Gastroesophageal sphincter (tissue), 4 donors: ENCODE measurements at regions not wholly inside any gene's neighbourhood (a gene's known extent, or its start where the extent isn't known, plus 50 kb on each side); places are given as distances from the start of the nearest gene placed in this dataset.

Experiments used
- ATAC-seq: fragments of 150-250 bp; one replicate; pipeline ENCODE4 v1.9.1; 2016; ENCODE audit warnings: mild to moderate bottlenecking, moderate library complexity
- H3K27ac ChIP-seq, 4 donors: fragments of 200-600 bp; sonication (generic) in 3 of 4; 1 replicate in 3 of 4; 2 replicates in 1 of 4; pipeline ENCODE4 v1.5.1; 2016 to 2019
- H3K27me3 ChIP-seq: fragments of 200-600 bp; sonication (generic); one replicate; pipeline ENCODE4 v1.5.1; 2019
- H3K36me3 ChIP-seq, 2 donors: fragments of 200-600 bp; sonication (generic); one replicate each; pipeline ENCODE4 v1.5.1; 2019; ENCODE audit warnings: control low read depth in 1 of 2
- H3K4me1 ChIP-seq, 3 donors: fragments of 200-600 bp; sonication (generic); 1 replicate in 2 of 3; 2 replicates in 1 of 3; pipeline ENCODE4 v1.5.1; 2016 to 2019; ENCODE audit warnings: control low read depth in 2 of 3
- H3K4me3 ChIP-seq, 2 donors: fragments of 200-600 bp; sonication (generic); one replicate each; pipeline ENCODE4 v1.5.1; 2019; ENCODE audit warnings: mild to moderate bottlenecking in 1 of 2, moderate library complexity in 1 of 2
- H3K9me3 ChIP-seq, 3 donors: fragments of 200-600 bp; sonication (generic); one replicate each; pipeline ENCODE4 v1.5.1; 2017 to 2019; ENCODE audit warnings: control low read depth in 2 of 3
- CTCF ChIP-seq, 4 experiments: fragments of 200-600 bp in 2 of 4; fragments of 450-650 bp in 2 of 4; sonication (generic) in 1 of 4; IDR thresholded peaks; one replicate each; pipeline ENCODE4 v1.5.1; 2017 to 2019; ENCODE audit warnings: antibody characterized with exemption in 4 of 4, mild to moderate bottlenecking in 2 of 4, moderate library complexity in 2 of 4
- EP300 ChIP-seq: sonication (generic); formaldehyde crosslinking; IDR thresholded peaks from one replicate; pipeline ENCODE4 v1.6.1; 2017; ENCODE audit warnings: antibody characterized with exemption, mild to moderate bottlenecking
- POLR2A ChIP-seq, 2 donors: fragments of 450-650 bp; IDR thresholded peaks; one replicate each; pipeline ENCODE4 v1.6.1; 2017; ENCODE audit warnings: antibody characterized with exemption in 2 of 2, mild to moderate bottlenecking in 2 of 2, moderate library complexity in 1 of 2
- POLR2AphosphoS5 ChIP-seq: sonication (generic); formaldehyde crosslinking; IDR thresholded peaks from one replicate; pipeline ENCODE4 v1.6.1; 2017; ENCODE audit warnings: antibody characterized with exemption
- WGBS, 2 donors: methylation state at CpG; one replicate each; pipeline ENCODE4 v1.1.5; 2018; ENCODE audit warnings: low coverage in 1 of 2; 5-methylcytosine and 5-hydroxymethylcytosine counted together

GRCh38 chr3:6179761-6180160 is 681.2 kb upstream of the GRM7 start:
- Histone ChIP-seq H3K4me1 (no peaks in the 10 kb centered on the region), H3K27ac (no peak overlapping the region), H3K36me3 (no peaks in the 10 kb centered on the region), H3K9me3 (peaks cover 0 to 4% (median 0%) of the 10 kb centered on the region in 3 donors), H3K27me3 (no peaks in the 10 kb centered on the region), H3K4me3 (no peak overlapping the region)
- WGBS, 2 donors: 66 to 92% methylated on average over 2 to 3 of the region's 3 CpGs
- ATAC-seq: no peak
- no peak for TF ChIP-seq POLR2A (IDR thresholded peaks at IDR 0.05)
- TF ChIP-seq CTCF (IDR thresholded peaks at IDR 0.05): no peak
- TF ChIP-seq EP300: no peak
- no peak for TF ChIP-seq POLR2AphosphoS5

GRCh38 chr3:6180171-6180570 is 680.7 kb upstream of the GRM7 start:
- H3K27me3 ChIP-seq: no peaks in the 10 kb centered on the region
- no peak for ATAC-seq
- peaks cover 0 to 4% (median 0%) of the 10 kb centered on the region in 3 donors for H3K9me3 ChIP-seq
- H3K36me3 ChIP-seq: no peaks in the 10 kb centered on the region
- H3K27ac ChIP-seq: no peak overlapping the region
- no peak overlapping the region for H3K4me3 ChIP-seq
- no peaks in the 10 kb centered on the region for H3K4me1 ChIP-seq
- TF ChIP-seq POLR2A (IDR thresholded peaks at IDR 0.05) (no peak), POLR2AphosphoS5 (no peak), CTCF (IDR thresholded peaks at IDR 0.05) (no peak), EP300 (no peak)

- WGBS, 2 donors: 50 to 59% methylated on average over 5 of the region's 5 CpGs
- Histone ChIP-seq H3K4me3 (no peak overlapping the region), H3K9me3 (no peaks in the 10 kb centered on the region), H3K4me1 (no peaks in the 10 kb centered on the region), H3K36me3 (no peaks in the 10 kb centered on the region), H3K27ac (no peak overlapping the region), H3K27me3 (no peaks in the 10 kb centered on the region)
- TF ChIP-seq CTCF (IDR thresholded peaks at IDR 0.05): no peak
- TF ChIP-seq POLR2A (IDR thresholded peaks at IDR 0.05): no peak
- no peak for TF ChIP-seq EP300
- no peak for TF ChIP-seq POLR2AphosphoS5
- ATAC-seq: no peak
Observed at GRCh38 chr3:6182476-6182875, 678.4 kb upstream of the GRM7 start.

DNA sequence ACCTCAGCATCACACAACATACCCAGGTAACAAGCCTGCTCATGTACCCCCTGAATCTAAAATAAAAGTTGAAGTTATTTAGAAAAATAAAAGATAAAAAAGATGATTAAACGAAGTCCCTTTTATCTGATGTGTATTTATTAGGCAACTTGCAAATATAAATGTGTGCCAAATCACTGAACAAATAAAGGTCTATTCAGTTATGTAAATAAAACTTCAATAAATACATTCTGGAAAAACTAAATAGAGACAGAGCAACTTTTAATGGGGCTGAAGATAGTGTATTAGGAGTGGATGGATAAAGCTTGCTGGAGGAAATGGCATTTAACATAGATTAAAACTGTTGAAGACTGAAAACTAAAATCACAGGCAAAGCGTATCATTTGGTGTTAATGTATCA is 678.0 kb upstream of the GRM7 start:
- no peak overlapping the region for H3K4me3 ChIP-seq
- H3K27ac ChIP-seq: no peak overlapping the region
- 84 to 89% methylated on average over 2 of the region's 2 CpGs for WGBS, 2 donors
- H3K4me1 ChIP-seq: no peaks in the 10 kb centered on the region
- no peaks in the 10 kb centered on the region for H3K9me3 ChIP-seq
- ATAC-seq: no peak
- TF ChIP-seq POLR2A (IDR thresholded peaks at IDR 0.05): no peak
- TF ChIP-seq EP300: no peak
- TF ChIP-seq CTCF (IDR thresholded peaks at IDR 0.05): no peak
- no peak for TF ChIP-seq POLR2AphosphoS5
- H3K36me3 ChIP-seq: no peaks in the 10 kb centered on the region
- H3K27me3 ChIP-seq: no peaks in the 10 kb centered on the region

DNA sequence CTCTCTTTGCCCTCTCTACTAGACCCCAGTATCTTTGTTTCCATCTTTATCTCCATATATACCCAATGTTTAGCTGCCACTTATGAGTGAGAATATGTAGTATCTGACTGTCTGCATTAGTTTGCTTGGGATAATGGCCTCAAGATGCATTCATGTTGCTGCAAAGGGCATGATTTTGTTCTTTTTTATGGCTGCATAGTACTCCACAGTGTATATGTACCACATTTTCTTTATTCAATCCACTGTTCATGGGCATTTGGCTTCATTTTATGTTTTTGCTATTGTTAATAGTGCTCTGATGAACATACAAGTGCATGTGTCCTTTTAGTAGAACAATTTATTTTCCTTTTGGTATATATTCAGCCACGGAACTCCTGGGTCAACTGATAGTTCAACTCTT is 671.5 kb upstream of the GRM7 start:
- H3K36me3 ChIP-seq: no peaks in the 10 kb centered on the region
- H3K4me3 ChIP-seq: no peak overlapping the region
- no peak overlapping the region for H3K27ac ChIP-seq
- TF ChIP-seq CTCF (IDR thresholded peaks at IDR 0.05): no peak
- TF ChIP-seq POLR2AphosphoS5: no peak
- TF ChIP-seq EP300: no peak
- no peak for TF ChIP-seq POLR2A (IDR thresholded peaks at IDR 0.05)
- no peaks in the 10 kb centered on the region for H3K27me3 ChIP-seq
- H3K4me1 ChIP-seq: no peaks in the 10 kb centered on the region
- no peak for ATAC-seq
- 75 to 100% methylated on average over 1 of the region's 1 CpG for WGBS, 2 donors
- no peaks in the 10 kb centered on the region for H3K9me3 ChIP-seq
